Adrenal gland (tissue), 9 donors: ENCODE measurements at regions not wholly inside any gene's neighbourhood (a gene's known extent, or its start where the extent isn't known, plus 50 kb on each side); places are given as distances from the start of the nearest gene placed in this dataset.

Source experiments
- DNase-seq, 7 donors: peaks; one replicate each; pipeline ENCODE4 v3.0.0-alpha.2; 2019 to 2020
- H3K27ac ChIP-seq, 5 donors: fragments of 200-600 bp; sonication (generic) in 4 of 5; 1 replicate in 3 of 5; 2 replicates in 2 of 5; pipeline versions ENCODE4 v1.5.1 to v1.8.0; 2016 to 2020; ENCODE audit warnings: mild to moderate bottlenecking in 1 of 5
- H3K27me3 ChIP-seq: fragments of 200-600 bp; 2 replicates; pipeline ENCODE4 v1.8.0; 2021
- H3K36me3 ChIP-seq, 2 donors: fragments of 200-600 bp; replicated peaks in 1 of 2; 1 replicate in 1 of 2; 2 replicates in 1 of 2; pipeline versions ENCODE4 v1.5.1 to v1.8.0; 2018 to 2022
- H3K4me1 ChIP-seq, 2 donors: fragments of 200-600 bp; replicated peaks in 1 of 2; 1 replicate in 1 of 2; 2 replicates in 1 of 2; pipeline versions ENCODE4 v1.5.1 to v1.8.0; 2018 to 2021
- H3K4me3 ChIP-seq, 4 donors: fragments of 200-600 bp; sonication (generic) in 3 of 4; one replicate each; pipeline ENCODE4 v1.5.1; 2016 to 2018
- H3K9me3 ChIP-seq, 3 donors: fragments of 200-600 bp; sonication (generic) in 1 of 3; replicated peaks in 1 of 3; 1 replicate in 2 of 3; 2 replicates in 1 of 3; pipeline versions ENCODE4 v1.5.1 to v1.8.0; 2016 to 2021
- CTCF ChIP-seq, 6 experiments: fragments of 450-650 bp in 4 of 6; fragments of 200-600 bp in 2 of 6; sonication (generic) in 1 of 6; IDR thresholded peaks; 1 replicate in 5 of 6; 2 replicates in 1 of 6; pipeline versions ENCODE4 v1.5.1 to v1.8.0; 2016 to 2021; ENCODE audit warnings: antibody characterized with exemption in 6 of 6, mild to moderate bottlenecking in 2 of 6, moderate library complexity in 1 of 6
- POLR2A ChIP-seq, 2 donors: fragments of 450-650 bp; IDR thresholded peaks; one replicate each; pipeline ENCODE4 v1.6.1; 2017; ENCODE audit warnings: antibody characterized with exemption in 2 of 2, mild to moderate bottlenecking in 2 of 2, moderate library complexity in 1 of 2
- WGBS, 4 donors: extraction: QIAGEN DNeasy Blood & Tissue Kit in 2 of 4; methylation state at CpG; one replicate each; pipeline versions ENCODE4 v1.1.5 to v1.1.7; 2013 to 2017; 5-methylcytosine and 5-hydroxymethylcytosine counted together
- intact Hi-C, 2 donors: fragments of 100-400 bp; cut with DNase I; formaldehyde crosslinking; loops; one replicate each; pipeline versions ENCODE4 v1.14.1 to v1.15.0; 2022 to 2023
- donor health status: healthy with polysubstance abuse.
- donor health status: Bipolar disorder and iron deficiency.
- donor health status: DM: yes; HTN: yes; CAD: no.
- donor health status: DM: no; HTN: no; CAD: no.
- donor health status: DM: no; HTN: no; CAD: no.

GRCh38 chr3:480070-480469 is 283.5 kb downstream of the CHL1 start:
- WGBS, 4 donors, result 54 to 94% (median 67%) methylated on average over 1 of the region's 1 CpG
- intact Hi-C loops, result no loop called here
- Histone ChIP-seq H3K27me3 (no peaks in the 10 kb centered on the region), H3K27ac (no peak overlapping the region), H3K4me1 (no peaks in the 10 kb centered on the region), H3K4me3 (no peak overlapping the region), H3K9me3 (no peaks in the 10 kb centered on the region), H3K36me3 (no peaks in the 10 kb centered on the region)
- no peak for DNase-seq
- no peak for TF ChIP-seq CTCF (IDR thresholded peaks at IDR 0.05)
- TF ChIP-seq POLR2A (IDR thresholded peaks at IDR 0.05), result no peak

GRCh38 chr3:481111-481510 is 284.5 kb downstream of the CHL1 start:
- intact Hi-C loops, result no loop called here

GRCh38 chr3:481680-482079 is 285.1 kb downstream of the CHL1 start:
- no peaks in the 10 kb centered on the region for H3K4me1 ChIP-seq
- WGBS, 4 donors, result 22 to 31% (median 26%) methylated on average over 3 of the region's 3 CpGs
- H3K36me3 ChIP-seq, result no peaks in the 10 kb centered on the region
- H3K27me3 ChIP-seq, result no peaks in the 10 kb centered on the region
- DNase-seq, result no peak
- TF ChIP-seq POLR2A (IDR thresholded peaks at IDR 0.05), result no peak
- no peak for TF ChIP-seq CTCF (IDR thresholded peaks at IDR 0.05)
- H3K4me3 ChIP-seq, result no peak overlapping the region
- H3K9me3 ChIP-seq, result no peaks in the 10 kb centered on the region
- intact Hi-C loops, result no loop called here
- no peak overlapping the region for H3K27ac ChIP-seq

More at GRCh38 chr3:481111-481510, 284.5 kb downstream of the CHL1 start:
- Histone ChIP-seq H3K4me3 (no peak overlapping the region), H3K27ac (no peak overlapping the region), H3K27me3 (no peaks in the 10 kb centered on the region), H3K9me3 (no peaks in the 10 kb centered on the region), H3K4me1 (no peaks in the 10 kb centered on the region), H3K36me3 (no peaks in the 10 kb centered on the region)
- no peak for TF ChIP-seq CTCF (IDR thresholded peaks at IDR 0.05)
- TF ChIP-seq POLR2A (IDR thresholded peaks at IDR 0.05), result no peak
- DNase-seq, result no peak
- WGBS, 4 donors, result 46 to 62% (median 54%) methylated on average over 3 of the region's 3 CpGs

GRCh38 chr3:482479-482878 is 285.9 kb downstream of the CHL1 start:
- WGBS, 4 donors, result 80 to 92% (median 85%) methylated on average over 18 to 31 of the region's 32 CpGs
- Histone ChIP-seq H3K27me3 (no peaks in the 10 kb centered on the region), H3K4me3 (no peak overlapping the region), H3K27ac (no peak overlapping the region), H3K4me1 (no peaks in the 10 kb centered on the region), H3K36me3 (no peaks in the 10 kb centered on the region), H3K9me3 (no peaks in the 10 kb centered on the region)
- no peak for DNase-seq
- intact Hi-C loops, result no loop called here
- no peak for TF ChIP-seq CTCF (IDR thresholded peaks at IDR 0.05)
- TF ChIP-seq POLR2A (IDR thresholded peaks at IDR 0.05), result no peak
